A549 (cell line): ENCODE measurements at regions not wholly inside any gene's neighbourhood (a gene's known extent, or its start where the extent isn't known, plus 50 kb on each side); places are given as distances from the start of the nearest gene placed in this dataset.

Experiments used
- ATAC-seq, 2 experiments: fragments of 200-7000 bp in 1 of 2; fragments of >200 bp in 1 of 2; cut with Nextera tagmentation in 1 of 2; cut with Tn5 transposase in 1 of 2; 3 replicates each; pipeline versions ENCODE4 v1.8.0 to v1.9.1; 2018 to 2020; ENCODE audit warnings: mild to moderate bottlenecking in 1 of 2, moderate library complexity in 1 of 2
- CTCF ChIA-PET: fragments of 300-600 bp; sonication (Branson Sonifier 250); formaldehyde crosslinking; extraction: SDS; loops from one replicate; lab custom pipeline; 2021; ENCODE audit warnings: antibody characterized with exemption, inconsistent platforms; lab: Yijun Ruan, JAX
- POLR2A ChIA-PET: fragments of 350-600 bp; formaldehyde crosslinking; extraction: SDS; loops from one replicate; lab custom pipeline; 2021; ENCODE audit warnings: antibody characterized with exemption, inconsistent platforms; lab: Yijun Ruan, JAX
- DNase-seq, 2 experiments: peaks; one replicate each; pipeline versions ENCODE4 v3.0.0 to v3.0.0-alpha.2; 2011 to 2016; ENCODE audit warnings: low read depth in 1 of 2, low spot score in 1 of 2
- FAIRE-seq: peaks from 2 replicates; lab custom pipeline; 2011; peaks lifted over from hg19 to GRCh38; lab: Jason Lieb, UNC
- H3K27ac ChIP-seq, 2 experiments: fragments of >200 bp; sonication (Bioruptor Twin); formaldehyde crosslinking; 3 replicates each; pipeline ENCODE4 v1.5.1; 2016 to 2017
- H3K4me1 ChIP-seq: fragments of >200 bp; sonication (Bioruptor Twin); formaldehyde crosslinking; 3 replicates; pipeline ENCODE4 v1.6.1; 2016
- H3K4me2 ChIP-seq: fragments of >200 bp; sonication (Bioruptor Twin); formaldehyde crosslinking; 3 replicates; pipeline ENCODE4 v1.6.1; 2016
- H3K4me3 ChIP-seq: fragments of >200 bp; sonication (Bioruptor Twin); formaldehyde crosslinking; 3 replicates; pipeline ENCODE4 v1.5.1; 2016
- H3K9me3 ChIP-seq: fragments of >200 bp; sonication (Bioruptor Twin); formaldehyde crosslinking; 3 replicates; pipeline ENCODE4 v1.6.1; 2016
- ATOH8 ChIP-seq: fragments of 250-450 bp; sonication (Bioruptor Pico); IDR thresholded peaks from 2 replicates; pipeline ENCODE4 v1.5.0; 2020; ENCODE audit warnings: low read depth, mild to moderate bottlenecking, moderate library complexity
- CBX8 ChIP-seq: fragments of 200-600 bp; sonication (generic); IDR thresholded peaks from 2 replicates; pipeline ENCODE4 v1.6.1; 2016
- CEBPB ChIP-seq, 2 experiments: fragments of >200 bp in 1 of 2; sonication (Bioruptor Twin) in 1 of 2; formaldehyde crosslinking in 1 of 2; IDR thresholded peaks; 2 replicates each; pipeline ENCODE4 v1.6.1; 2012 to 2016
- CTCF ChIP-seq: fragments of >200 bp; sonication (Bioruptor Twin); formaldehyde crosslinking; IDR thresholded peaks from 3 replicates; pipeline ENCODE4 v1.5.1; 2016
- EHF ChIP-seq: fragments of 250-450 bp; sonication (Bioruptor Pico); IDR thresholded peaks from 2 replicates; pipeline ENCODE4 v1.5.0; 2020; ENCODE audit warnings: mild to moderate bottlenecking
- FOSB ChIP-seq: fragments of 250-450 bp; sonication (Bioruptor Pico); IDR thresholded peaks from 2 replicates; pipeline ENCODE4 v1.5.0; 2020; ENCODE audit warnings: mild to moderate bottlenecking, moderate library complexity
- HES2 ChIP-seq: fragments of >200 bp; sonication (Bioruptor Twin); formaldehyde crosslinking; IDR thresholded peaks from 2 replicates; pipeline ENCODE4 v1.6.1; 2016
- HMGXB4 ChIP-seq: fragments of 250-450 bp; sonication (Bioruptor Pico); IDR thresholded peaks from 2 replicates; pipeline ENCODE4 v1.5.0; 2021; ENCODE audit warnings: mild to moderate bottlenecking, moderate library complexity, borderline replicate concordance
- HOXB13 ChIP-seq: fragments of 250-450 bp; sonication (Bioruptor Pico); IDR thresholded peaks from 2 replicates; pipeline ENCODE4 v1.5.0; 2020; ENCODE audit warnings: low read depth, mild to moderate bottlenecking, moderate library complexity
- JUN ChIP-seq, 2 experiments: fragments of >200 bp; sonication (Bioruptor Twin); formaldehyde crosslinking; IDR thresholded peaks; 2 replicates in 1 of 2; 3 replicates in 1 of 2; pipeline ENCODE4 v1.6.1; 2016 to 2017
- JUNB ChIP-seq: fragments of >200 bp; sonication (Bioruptor Twin); formaldehyde crosslinking; IDR thresholded peaks from 2 replicates; pipeline ENCODE4 v1.6.1; 2016
- KDM1A ChIP-seq: fragments of 200-600 bp; sonication (generic); IDR thresholded peaks from 2 replicates; pipeline ENCODE4 v1.6.1; 2016; ENCODE audit warnings: low read depth, mild to moderate bottlenecking
- MAFK ChIP-seq: fragments of 450-650 bp; IDR thresholded peaks from 2 replicates; pipeline ENCODE4 v1.6.1; 2014; ENCODE audit not compliant: partially characterized antibody
- MAZ ChIP-seq: fragments of 150-350 bp; IDR thresholded peaks from 2 replicates; pipeline ENCODE4 v1.6.1; 2014; ENCODE audit warnings: antibody characterized with exemption, low read depth, low read length, borderline replicate concordance
- POLR2A ChIP-seq: IDR thresholded peaks from 2 replicates; pipeline ENCODE4 v1.6.1; 2012; ENCODE audit warnings: mild to moderate bottlenecking, low read length
- RAD21 ChIP-seq, 2 experiments: fragments of >200 bp in 1 of 2; sonication (Bioruptor Twin) in 1 of 2; formaldehyde crosslinking in 1 of 2; IDR thresholded peaks in 1 of 2; conservative IDR thresholded peaks in 1 of 2; 2 replicates in 1 of 2; 3 replicates in 1 of 2; pipeline ENCODE4 v1.6.1; 2012 to 2018; ENCODE audit warnings: inconsistent platforms in 1 of 2
- RARB ChIP-seq: fragments of 250-450 bp; sonication (Bioruptor Pico); IDR thresholded peaks from 2 replicates; pipeline ENCODE4 v1.8.0; 2021; ENCODE audit warnings: mild to moderate bottlenecking, moderate library complexity
- REST ChIP-seq: fragments of 200-600 bp; sonication (generic); IDR thresholded peaks from 2 replicates; pipeline ENCODE4 v1.6.1; 2016; ENCODE audit warnings: antibody characterized with exemption, mild to moderate bottlenecking, moderate library complexity
- SREBF2 ChIP-seq: fragments of 450-650 bp; IDR thresholded peaks from 2 replicates; pipeline ENCODE4 v1.6.1; 2014; ENCODE audit warnings: mild to moderate bottlenecking, moderate library complexity
- USF2 ChIP-seq: fragments of 450-650 bp; IDR thresholded peaks from 2 replicates; pipeline ENCODE4 v1.6.1; 2014; ENCODE audit warnings: antibody characterized with exemption
- ZC3H11A ChIP-seq: fragments of 450-650 bp; IDR thresholded peaks from 2 replicates; pipeline ENCODE4 v1.6.1; 2014; ENCODE audit warnings: antibody characterized with exemption, mild to moderate bottlenecking
- ZNF302 ChIP-seq: fragments of 250-450 bp; sonication (Bioruptor Pico); IDR thresholded peaks from 2 replicates; pipeline ENCODE4 v1.9.0; 2021; ENCODE audit warnings: inconsistent platforms, mild to moderate bottlenecking, moderate library complexity
- WGBS: methylation state at CpG from one replicate; pipeline ENCODE4 v1.1.6; 2017; ENCODE audit errors: missing lambda C conversion rate; 5-methylcytosine and 5-hydroxymethylcytosine counted together

- POLR2A ChIA-PET = no interaction called here
- no peak for TF ChIP-seq CTCF
- TF ChIP-seq HMGXB4 (CRISPR knock-in tag) = no peak
- TF ChIP-seq SREBF2 = no peak
- TF ChIP-seq MAZ = no peak
- no peak for TF ChIP-seq CEBPB (IDR thresholded peaks at IDR 0.05)
- no peak for TF ChIP-seq USF2
- no peak for TF ChIP-seq RAD21 (conservative IDR thresholded peaks at IDR 0.05 in 1 of 2, IDR thresholded peaks at IDR 0.05 in 1 of 2)
- TF ChIP-seq JUN (IDR thresholded peaks at IDR 0.05) = no peak
- TF ChIP-seq CBX8 = no peak
- TF ChIP-seq, all 56 proteins: peak for 0
- Histone ChIP-seq H3K4me1 (0 out of 3 replicates have a peak, but pooled peaks cover 3% of the 10 kb centered on the region), H3K4me2 (peak overlapping the region; percentile 79; the same call in 1 of the 3 replicates), H3K4me3 (no peak overlapping the region), H3K9me3 (no peaks in the 10 kb centered on the region), H3K27ac (no peak overlapping the region)
- FAIRE-seq = no peak
- WGBS = 48% methylated on average over 19 of the region's 19 CpGs
- peak in 1 of 2 experiments; percentile 31; a peak in 3 of 6 replicates for ATAC-seq
- CTCF ChIA-PET = interaction anchor here (1.2 kb wide), 1 partner anchor 12 kb away, joined by 4 read pairs; no protein-coding TSS in a partner anchor
- DNase-seq = no peak
Measured at GRCh38 chr2:132268977-132269523, 107.3 kb upstream of the ANKRD30BL start.

GRCh38 chr2:132270255-132270654 is 108.5 kb upstream of the ANKRD30BL start:
- no peaks in the 10 kb centered on the region for H3K9me3 ChIP-seq
- H3K4me3 ChIP-seq = no peak overlapping the region
- H3K27ac ChIP-seq = no peak overlapping the region
- FAIRE-seq (no peak), DNase-seq (no peak), ATAC-seq (no peak)
- 59% methylated on average over 1 of the region's 1 CpG for WGBS
- H3K4me1 ChIP-seq = 0 out of 3 replicates have a peak, but pooled peaks cover 3% of the 10 kb centered on the region
- ChIA-PET CTCF (no interaction called here), POLR2A (no interaction called here)
- TF ChIP-seq RARB (CRISPR knock-in tag) (no peak), FOSB (CRISPR knock-in tag) (no peak), HMGXB4 (CRISPR knock-in tag) (no peak), KDM1A (no peak), ATOH8 (CRISPR knock-in tag) (no peak), HOXB13 (CRISPR knock-in tag) (no peak), EHF (CRISPR knock-in tag) (no peak), HES2 (no peak), ZNF302 (CRISPR knock-in tag) (no peak), ZC3H11A (no peak), REST (no peak), MAFK (no peak), CEBPB (IDR thresholded peaks at IDR 0.05) (no peak), JUNB (no peak), POLR2A (no peak)
- no peak overlapping the region for H3K4me2 ChIP-seq
